Choroid plexus epithelial cell (primary cell): ENCODE measurements at regions not wholly inside any gene's neighbourhood (a gene's known extent, or its start where the extent isn't known, plus 50 kb on each side); places are given as distances from the start of the nearest gene placed in this dataset.

Source experiments
- DNase-seq: peaks from one replicate; pipeline ENCODE4 v3.0.0-alpha.2; 2010; ENCODE audit warnings: low read depth
- H3K4me3 ChIP-seq: 2 replicates; pipeline ENCODE4 v1.5.1; 2011; ENCODE audit warnings: low read depth, mild to moderate bottlenecking, control low read depth, low read length, moderate library complexity
- CTCF ChIP-seq: conservative IDR thresholded peaks from 2 replicates; pipeline ENCODE4 v1.5.1; 2011; ENCODE audit warnings: low read depth, mild to moderate bottlenecking, control low read depth, inconsistent platforms, low read length, moderate library complexity

- TF ChIP-seq CTCF, result no peak
- no peak overlapping the region for H3K4me3 ChIP-seq
- no peak for DNase-seq
These were observed 166.6 kb upstream of the FLRT2 start for GRCh38 chr14:85363358-85363757.

GRCh38 chr14:85366226-85366625 is 163.7 kb upstream of the FLRT2 start:
- no peak overlapping the region for H3K4me3 ChIP-seq
- no peak for DNase-seq
- TF ChIP-seq CTCF, result no peak

- peak; percentile 55 for DNase-seq
- peak overlapping the region; percentile 4 for H3K4me3 ChIP-seq
- no peak for TF ChIP-seq CTCF
These were observed 149.1 kb upstream of the FLRT2 start for GRCh38 chr14:85380881-85381280.

- TF ChIP-seq CTCF, result no peak
- DNase-seq, result no peak
These were observed 147.6 kb upstream of the FLRT2 start for GRCh38 chr14:85382341-85382740.

GRCh38 chr14:85387181-85387580 is 142.8 kb upstream of the FLRT2 start:
- H3K4me3 ChIP-seq, result no peak overlapping the region
- TF ChIP-seq CTCF, result no peak
- peak; percentile 33 for DNase-seq

More at GRCh38 chr14:85382341-85382740, 147.6 kb upstream of the FLRT2 start:
- H3K4me3 ChIP-seq, result no peak overlapping the region

- TF ChIP-seq CTCF, result no peak
- no peak for DNase-seq
- no peak overlapping the region for H3K4me3 ChIP-seq
These were observed 139.7 kb upstream of the FLRT2 start for GRCh38 chr14:85390236-85390635.

GRCh38 chr14:85391455-85391854 is 138.5 kb upstream of the FLRT2 start:
- no peak for DNase-seq
- H3K4me3 ChIP-seq, result no peak overlapping the region
- no peak for TF ChIP-seq CTCF
